Liver (tissue), 2 donors: ENCODE measurements at regions not wholly inside any gene's neighbourhood (a gene's known extent, or its start where the extent isn't known, plus 50 kb on each side); places are given as distances from the start of the nearest gene placed in this dataset.

Source experiments
- MAX ChIP-seq: IDR thresholded peaks from 2 replicates; pipeline ENCODE4 v1.6.1; 2016; ENCODE audit warnings: antibody characterized with exemption
- RAD21 ChIP-seq, 2 donors: IDR thresholded peaks; 2 replicates each; pipeline ENCODE4 v1.6.1; 2016; ENCODE audit warnings: antibody characterized with exemption in 2 of 2, mild to moderate bottlenecking in 2 of 2
- donor health status: healthy.

GRCh38 chr1:170806961-170807360, 128.4 kb upstream of the MROH9 start:
- TF ChIP-seq RAD21 (IDR thresholded peaks at IDR 0.05) (no peak), MAX (no peak)
